GM12891 (cell line): ENCODE measurements at regions not wholly inside any gene's neighbourhood (a gene's known extent, or its start where the extent isn't known, plus 50 kb on each side); places are given as distances from the start of the nearest gene placed in this dataset.

Source experiments
- POLR2A ChIP-seq: IDR thresholded peaks from 2 replicates; pipeline ENCODE4 v1.6.1; 2011; ENCODE audit warnings: low read depth, low read length, control low read depth
- POLR2AphosphoS5 ChIP-seq: IDR thresholded peaks from 2 replicates; pipeline ENCODE4 v1.6.1; 2011; ENCODE audit warnings: low read depth, low read length, control low read depth
- TAF1 ChIP-seq: IDR thresholded peaks from 2 replicates; pipeline ENCODE4 v1.6.1; 2011; ENCODE audit warnings: low read depth, low read length, control low read depth

GRCh38 chr7:61111-61510, 131.3 kb upstream of the FAM20C start:
- TF ChIP-seq POLR2A (no peak), POLR2AphosphoS5 (no peak), TAF1 (no peak)
